ENCODE measurements at regions not wholly inside any gene's neighbourhood (a gene's known extent, or its start where the extent isn't known, plus 50 kb on each side); places are given as distances from the start of the nearest gene placed in this dataset.
"Not testable (repeated sequence)": the region's sequence is repeated elsewhere in the genome, so short reads cannot be mapped to it uniquely, and the experiment has no call there.

- ATAC-seq (no peak), DNase-seq (no peak)
- Histone ChIP-seq H3K27ac (no peak overlapping the region), H3K36me3 (no peaks in the 10 kb centered on the region), H3K27me3 (peaks cover 0 to 6% of the 10 kb centered on the region in 2 donors), H3K4me3 (no peak overlapping the region), H3K9me3 (no peaks in the 10 kb centered on the region), H3K4me1 (no peaks in the 10 kb centered on the region)
- no peak for TF ChIP-seq CTCF (IDR thresholded peaks at IDR 0.05)
- intact Hi-C loops (cut with DNase I) = no loop called here
These were observed 117.8 kb downstream of the KCNJ12 start for GRCh38 chr17:21493993-21494392.

GRCh38 chr17:21495281-21495680 is 119.1 kb downstream of the KCNJ12 start:
- ATAC-seq (no peak), DNase-seq (no peak)
- TF ChIP-seq CTCF (IDR thresholded peaks at IDR 0.05) = no peak
- H3K9me3 ChIP-seq = no peaks in the 10 kb centered on the region
- H3K27me3 ChIP-seq = peaks cover 0 to under 1% of the 10 kb centered on the region in 2 donors
- no peaks in the 10 kb centered on the region for H3K4me1 ChIP-seq
- intact Hi-C loops (cut with DNase I) = no loop called here
- H3K36me3 ChIP-seq = no peaks in the 10 kb centered on the region
- H3K4me3 ChIP-seq = no peak overlapping the region
- H3K27ac ChIP-seq = no peak overlapping the region

- H3K36me3 ChIP-seq = no peaks in the 10 kb centered on the region
- no peak overlapping the region for H3K4me3 ChIP-seq
- H3K27ac ChIP-seq = no peak overlapping the region
- intact Hi-C loops (cut with DNase I) = no loop called here
- DNase-seq (no peak), ATAC-seq (no peak)
- TF ChIP-seq CTCF (IDR thresholded peaks at IDR 0.05) = no peak
- no peaks in the 10 kb centered on the region for H3K27me3 ChIP-seq
- no peaks in the 10 kb centered on the region for H3K9me3 ChIP-seq
- H3K4me1 ChIP-seq = no peaks in the 10 kb centered on the region
These were observed 123.9 kb downstream of the KCNJ12 start for GRCh38 chr17:21500064-21500463.

GRCh38 chr17:21501927-21502700 is 126.0 kb downstream of the KCNJ12 start:
- H3K4me1 ChIP-seq; H3K9me3 ChIP-seq; DNase-seq; H3K27ac ChIP-seq; H3K36me3 ChIP-seq; H3K4me3 ChIP-seq; ATAC-seq; H3K27me3 ChIP-seq; intact Hi-C loops (cut with DNase I): not testable (repeated sequence)

GRCh38 chr17:21505819-21506815 is 130.0 kb downstream of the KCNJ12 start:
- no peak for TF ChIP-seq CTCF (IDR thresholded peaks at IDR 0.05)
- Histone ChIP-seq H3K4me1 (peaks cover under 1 to 4% of the 10 kb centered on the region in 2 donors), H3K27ac (no peak overlapping the region), H3K27me3 (peaks cover 0 to 25% of the 10 kb centered on the region in 2 donors), H3K36me3 (no peaks in the 10 kb centered on the region), H3K4me3 (no peak overlapping the region), H3K9me3 (no peaks in the 10 kb centered on the region)
- peak in 1 of 4 donors; percentile 74 for DNase-seq
- intact Hi-C loops (cut with DNase I) = no loop called here
- ATAC-seq = no peak

- ATAC-seq; intact Hi-C loops (cut with DNase I); H3K36me3 ChIP-seq; H3K27ac ChIP-seq; H3K4me3 ChIP-seq; H3K9me3 ChIP-seq; DNase-seq: not testable (repeated sequence)
- Histone ChIP-seq H3K4me1 (peaks cover 3 to 14% of the 10 kb centered on the region in 2 donors), H3K27me3 (peaks cover 0 to 37% of the 10 kb centered on the region in 2 donors)
These were observed 131.6 kb downstream of the KCNJ12 start for GRCh38 chr17:21507806-21508205.

Data from left lung (tissue), 4 donors.